ENCODE measurements at regions not wholly inside any gene's neighbourhood (a gene's known extent, or its start where the extent isn't known, plus 50 kb on each side); places are given as distances from the start of the nearest gene placed in this dataset.
A peak's percentile ranks its signal among the peaks of the same experiment; 100 is the strongest.
"Not testable (repeated sequence)": the region's sequence is repeated elsewhere in the genome, so short reads cannot be mapped to it uniquely, and the experiment has no call there.

GRCh38 chr5:91269198-91269597, 113.9 kb downstream of the ARRDC3 start:
- DNase-seq (ENCODE audit: low spot score in 2 of 2) (no peak), ATAC-seq (peak; percentile 66)
- Mint-ChIP-seq H3K4me1 (peaks cover 34% of the 10 kb centered on the region), H3K4me3 (no peak overlapping the region), H3K9me3 (no peaks in the 10 kb centered on the region), H3K27ac (no peak overlapping the region), H3K36me3 (peaks cover 6% of the 10 kb centered on the region)

DNA sequence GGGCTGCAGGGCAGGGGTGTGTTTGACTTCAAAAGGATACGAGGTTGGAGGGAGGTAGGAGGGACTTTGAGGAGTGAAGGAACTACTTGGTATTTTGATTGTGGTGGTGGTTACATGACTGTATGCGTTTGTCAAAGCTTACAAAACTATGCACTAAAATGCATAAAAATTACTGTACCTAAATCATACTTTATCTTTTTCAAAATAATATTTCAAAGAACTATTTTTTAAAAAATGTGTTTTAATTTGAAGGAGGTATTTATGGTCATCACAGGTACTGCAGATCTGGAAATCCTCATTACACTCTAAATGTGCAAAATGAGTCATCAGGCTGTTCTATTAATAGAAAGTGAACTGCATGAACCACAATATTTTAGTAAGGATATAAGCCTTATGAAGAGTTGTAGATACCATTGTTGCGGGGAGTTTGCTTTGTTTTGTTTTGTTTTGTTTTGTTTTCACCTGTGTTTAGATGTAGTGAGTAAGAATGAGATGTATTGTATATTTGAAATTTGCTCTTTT, 116.9 kb downstream of the ARRDC3 start:
- DNase-seq (ENCODE audit: low spot score in 2 of 2) (no peak), ATAC-seq (peak; percentile 82)
- no peak overlapping the region for H3K27ac Mint-ChIP-seq
- H3K9me3 Mint-ChIP-seq, result no peaks in the 10 kb centered on the region
- H3K36me3 Mint-ChIP-seq, result peaks cover 6% of the 10 kb centered on the region
- H3K4me1 Mint-ChIP-seq, result peaks cover 25% of the 10 kb centered on the region
- no peak overlapping the region for H3K4me3 Mint-ChIP-seq

- Mint-ChIP-seq H3K27ac (no peak overlapping the region), H3K4me3 (no peak overlapping the region), H3K4me1 (peaks cover 21% of the 10 kb centered on the region), H3K9me3 (no peaks in the 10 kb centered on the region), H3K36me3 (peaks cover 6% of the 10 kb centered on the region)
- DNase-seq (ENCODE audit: low spot score in 2 of 2) (no peak), ATAC-seq (no peak)
Observed at GRCh38 chr5:91264311-91265051, 118.6 kb downstream of the ARRDC3 start.

GRCh38 chr5:91263898-91264297, 119.2 kb downstream of the ARRDC3 start:
- no peak overlapping the region for H3K27ac Mint-ChIP-seq
- DNase-seq (ENCODE audit: low spot score in 2 of 2) (no peak), ATAC-seq (no peak)
- H3K36me3 Mint-ChIP-seq, result peaks cover 6% of the 10 kb centered on the region
- no peaks in the 10 kb centered on the region for H3K9me3 Mint-ChIP-seq
- H3K4me3 Mint-ChIP-seq, result no peak overlapping the region
- H3K4me1 Mint-ChIP-seq, result peaks cover 15% of the 10 kb centered on the region

DNA sequence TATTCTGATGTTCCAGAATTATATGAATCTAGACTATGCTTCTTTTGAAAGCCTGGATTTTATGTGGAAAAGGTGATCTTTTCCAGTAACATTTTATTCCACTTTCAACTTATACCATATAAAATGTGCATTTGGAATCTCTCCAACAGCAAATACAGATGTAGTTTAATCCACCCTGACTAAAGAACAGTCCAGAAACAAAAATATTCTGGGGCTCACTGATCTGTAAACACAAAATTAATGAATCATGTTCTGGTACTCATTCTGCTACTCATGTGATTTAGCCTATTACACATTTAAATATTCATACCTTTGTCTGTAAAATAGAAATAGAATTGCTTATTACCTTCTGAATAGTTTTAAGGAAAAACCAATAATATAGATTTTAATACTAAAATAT, 125.8 kb downstream of the ARRDC3 start:
- Mint-ChIP-seq H3K4me3 (no peak overlapping the region), H3K36me3 (no peaks in the 10 kb centered on the region), H3K9me3 (no peaks in the 10 kb centered on the region), H3K27ac (no peak overlapping the region), H3K4me1 (no peaks in the 10 kb centered on the region)
- ATAC-seq (no peak), DNase-seq (ENCODE audit: low spot score in 2 of 2) (no peak)

DNA sequence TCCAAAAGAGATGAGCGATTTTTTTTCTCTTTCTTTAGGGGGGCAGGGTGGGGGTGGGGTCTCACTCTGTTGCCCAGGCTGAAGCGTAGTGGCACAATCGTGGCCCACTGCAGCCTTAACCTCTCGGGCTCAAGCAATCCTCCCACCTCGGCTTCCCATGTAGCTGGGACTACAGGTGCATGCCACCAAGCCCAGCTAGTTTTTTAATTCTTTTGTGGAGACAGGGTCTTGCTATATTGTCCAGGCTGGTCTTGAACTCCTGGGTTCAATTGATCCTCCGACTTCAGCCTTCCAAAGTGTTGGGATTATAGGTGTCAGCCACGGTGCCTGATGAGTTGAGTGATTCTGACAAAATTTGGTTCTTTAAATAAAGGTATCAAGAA, 127.0 kb downstream of the ARRDC3 start:
- DNase-seq (ENCODE audit: low spot score in 2 of 2) (no peak), ATAC-seq (no peak)
- H3K9me3 Mint-ChIP-seq, result no peaks in the 10 kb centered on the region
- no peaks in the 10 kb centered on the region for H3K4me1 Mint-ChIP-seq
- no peaks in the 10 kb centered on the region for H3K36me3 Mint-ChIP-seq
- no peak overlapping the region for H3K4me3 Mint-ChIP-seq
- no peak overlapping the region for H3K27ac Mint-ChIP-seq

- Mint-ChIP-seq H3K9me3 (no peaks in the 10 kb centered on the region), H3K36me3 (no peaks in the 10 kb centered on the region), H3K4me3 (no peak overlapping the region), H3K4me1 (no peaks in the 10 kb centered on the region), H3K27ac (no peak overlapping the region)
- ATAC-seq (no peak), DNase-seq (ENCODE audit: low spot score in 2 of 2) (no peak)
Observed at GRCh38 chr5:91255396-91256141, 127.5 kb downstream of the ARRDC3 start.

DNA sequence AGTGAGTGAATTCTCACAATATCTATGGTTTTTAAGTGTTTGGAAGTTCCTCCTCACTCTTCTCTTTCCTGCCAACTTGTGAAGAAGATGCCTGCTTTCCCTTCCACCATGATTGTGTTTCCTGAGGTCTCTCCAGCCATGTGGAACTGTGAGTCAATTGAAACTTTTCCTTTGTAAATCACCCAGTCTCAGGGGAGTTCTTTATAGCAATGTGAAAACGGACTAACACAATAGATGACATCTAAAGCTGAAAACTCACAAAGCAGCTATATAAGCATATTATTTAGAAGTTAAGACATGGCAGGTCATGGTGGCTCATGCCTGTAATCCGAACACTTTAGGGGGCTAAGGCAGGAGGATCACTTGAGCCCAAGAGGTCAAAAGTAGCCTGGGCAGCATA, 130.2 kb downstream of the ARRDC3 start:
- no peak overlapping the region for H3K4me3 Mint-ChIP-seq
- ATAC-seq (no peak), DNase-seq (ENCODE audit: low spot score in 2 of 2) (no peak)
- H3K27ac Mint-ChIP-seq, result no peak overlapping the region
- H3K36me3 Mint-ChIP-seq, result no peaks in the 10 kb centered on the region
- H3K4me1 Mint-ChIP-seq, result no peaks in the 10 kb centered on the region
- H3K9me3 Mint-ChIP-seq, result no peaks in the 10 kb centered on the region

GRCh38 chr5:91245871-91246270, 137.2 kb downstream of the ARRDC3 start:
- H3K36me3 Mint-ChIP-seq, result no peaks in the 10 kb centered on the region
- H3K4me3 Mint-ChIP-seq, result no peak overlapping the region
- ATAC-seq (no peak), DNase-seq (ENCODE audit: low spot score in 2 of 2) (no peak)
- peaks cover 8% of the 10 kb centered on the region for H3K9me3 Mint-ChIP-seq
- H3K27ac Mint-ChIP-seq, result no peak overlapping the region
- H3K4me1 Mint-ChIP-seq, result peaks cover 8% of the 10 kb centered on the region

DNA sequence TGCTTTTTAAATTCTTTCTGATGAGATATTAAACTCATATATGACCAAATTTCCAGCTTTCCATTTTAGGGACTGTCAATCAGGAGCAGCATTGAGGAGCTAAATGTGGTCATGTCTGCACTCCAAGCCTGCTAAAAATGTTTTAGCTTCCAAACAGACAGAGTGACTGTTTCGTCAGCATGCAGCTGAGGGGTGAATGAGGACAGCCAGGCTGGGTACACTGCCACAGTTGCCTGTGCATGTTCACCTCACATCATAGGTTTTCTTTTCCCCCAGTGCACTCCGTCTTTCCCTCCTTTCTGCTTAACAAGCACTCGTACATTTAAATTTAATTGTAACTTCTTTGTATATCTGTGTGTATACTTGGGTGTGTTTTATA, 138.1 kb downstream of the ARRDC3 start:
- H3K4me3 Mint-ChIP-seq, result no peak overlapping the region
- no peak overlapping the region for H3K27ac Mint-ChIP-seq
- peaks cover 8% of the 10 kb centered on the region for H3K9me3 Mint-ChIP-seq
- peaks cover 11% of the 10 kb centered on the region for H3K4me1 Mint-ChIP-seq
- DNase-seq (ENCODE audit: low spot score in 2 of 2) (no peak), ATAC-seq (no peak)
- no peaks in the 10 kb centered on the region for H3K36me3 Mint-ChIP-seq

DNA sequence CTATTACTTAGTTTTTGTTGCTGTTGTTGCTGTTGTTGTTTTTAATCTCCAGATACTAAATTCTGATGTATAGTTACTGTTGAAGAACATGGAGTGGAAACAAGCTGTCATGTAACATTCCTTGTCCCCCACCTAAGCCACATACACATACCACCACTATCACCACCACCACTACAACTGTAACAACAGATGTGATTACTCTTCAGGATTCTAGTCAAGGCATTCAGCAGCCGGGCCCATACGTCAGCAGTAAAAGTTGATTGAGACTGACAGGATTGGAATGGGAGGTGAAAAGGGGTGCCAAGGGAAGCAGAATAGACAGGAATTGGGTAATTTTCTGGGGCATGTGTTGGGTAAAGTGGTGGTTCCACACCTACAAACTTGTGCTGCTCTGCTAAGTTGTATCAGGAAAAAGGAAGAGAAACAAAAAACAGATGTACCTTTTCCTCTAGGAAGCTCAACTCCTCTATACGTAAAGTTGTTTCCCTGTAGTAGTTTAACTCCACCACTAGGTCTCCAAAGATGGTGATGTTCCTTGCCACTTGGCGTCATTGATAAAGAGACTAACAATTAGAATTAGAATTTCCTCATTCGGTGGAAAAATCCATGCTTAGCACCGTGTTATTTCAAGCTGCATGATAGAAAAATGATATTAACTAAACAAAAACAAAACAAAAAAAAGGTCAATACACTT, 138.6 kb downstream of the ARRDC3 start:
- Mint-ChIP-seq H3K4me3 (no peak overlapping the region), H3K36me3 (no peaks in the 10 kb centered on the region), H3K9me3 (peaks cover 8% of the 10 kb centered on the region), H3K27ac (no peak overlapping the region), H3K4me1 (peaks cover 13% of the 10 kb centered on the region)
- DNase-seq (ENCODE audit: low spot score in 2 of 2) (no peak), ATAC-seq (no peak)

DNA sequence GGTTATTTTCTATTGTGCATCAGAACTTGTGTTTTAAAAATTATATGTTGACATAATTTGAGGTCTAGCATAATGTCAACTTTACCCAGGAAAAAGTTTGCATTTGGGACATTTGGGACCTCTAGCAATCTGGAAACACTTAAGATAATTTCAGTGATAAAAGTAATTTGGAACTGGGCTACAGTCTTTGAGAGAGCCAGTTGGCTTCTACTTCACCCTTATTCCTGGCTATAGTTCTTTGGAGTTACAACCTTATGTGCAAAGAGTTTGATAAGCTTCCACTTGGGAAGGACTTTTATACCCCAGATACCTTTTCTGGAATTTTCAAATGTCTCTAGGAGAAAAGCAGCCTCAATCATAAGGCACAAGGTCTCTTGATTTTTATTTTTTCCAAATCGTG, 139.3 kb downstream of the ARRDC3 start:
- H3K9me3 Mint-ChIP-seq, result peaks cover 8% of the 10 kb centered on the region
- H3K4me3 Mint-ChIP-seq, result no peak overlapping the region
- H3K27ac Mint-ChIP-seq, result no peak overlapping the region
- H3K4me1 Mint-ChIP-seq, result peaks cover 13% of the 10 kb centered on the region
- no peak for ATAC-seq
- DNase-seq (ENCODE audit: low spot score in 2 of 2), result no peak
- no peaks in the 10 kb centered on the region for H3K36me3 Mint-ChIP-seq

DNA sequence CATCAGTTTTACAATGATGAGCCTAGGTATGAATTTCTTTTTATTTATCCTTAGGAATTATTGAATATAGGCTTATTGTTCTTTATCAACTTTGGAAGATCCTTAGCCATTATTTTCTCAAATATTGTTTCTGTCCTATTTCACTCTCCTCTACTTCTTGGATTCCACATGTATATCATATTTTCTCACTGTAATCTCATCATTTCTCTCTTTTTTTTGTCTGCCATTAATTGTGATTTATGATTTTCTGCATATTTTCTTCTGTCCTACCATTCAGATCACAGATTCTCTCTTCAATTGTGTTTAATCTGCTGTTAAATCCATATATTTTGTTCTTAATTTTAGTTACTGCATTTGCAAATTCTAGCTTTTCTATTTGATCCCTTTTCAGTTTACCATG, 139.8 kb downstream of the ARRDC3 start:
- peaks cover 8% of the 10 kb centered on the region for H3K9me3 Mint-ChIP-seq
- ATAC-seq (no peak), DNase-seq (ENCODE audit: low spot score in 2 of 2) (no peak)
- no peak overlapping the region for H3K27ac Mint-ChIP-seq
- H3K4me1 Mint-ChIP-seq, result peaks cover 13% of the 10 kb centered on the region
- H3K4me3 Mint-ChIP-seq, result no peak overlapping the region
- no peaks in the 10 kb centered on the region for H3K36me3 Mint-ChIP-seq

DNA sequence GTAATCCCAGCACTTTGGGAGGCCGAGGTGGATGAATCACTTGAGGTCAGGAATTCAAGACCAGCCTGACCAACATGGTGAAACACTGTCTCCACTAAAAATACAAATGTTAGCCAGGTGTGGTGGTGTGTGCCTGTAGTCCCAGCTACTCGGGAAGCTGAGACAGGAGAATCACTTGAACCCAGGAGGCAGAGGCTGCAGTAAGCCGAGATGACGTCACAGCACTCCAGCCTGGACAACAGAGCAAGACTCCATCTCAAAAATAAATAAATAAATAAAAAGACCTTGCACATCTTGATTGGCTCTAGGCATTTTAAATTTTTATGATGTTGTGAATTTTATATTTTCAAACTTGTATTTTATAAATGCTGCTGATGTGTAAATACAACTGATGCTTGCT, 141.7 kb downstream of the ARRDC3 start:
- not testable (repeated sequence) for H3K27ac Mint-ChIP-seq; DNase-seq (ENCODE audit: low spot score in 2 of 2); ATAC-seq; H3K36me3 Mint-ChIP-seq; H3K9me3 Mint-ChIP-seq; H3K4me3 Mint-ChIP-seq
- peaks cover 13% of the 10 kb centered on the region for H3K4me1 Mint-ChIP-seq

DNA sequence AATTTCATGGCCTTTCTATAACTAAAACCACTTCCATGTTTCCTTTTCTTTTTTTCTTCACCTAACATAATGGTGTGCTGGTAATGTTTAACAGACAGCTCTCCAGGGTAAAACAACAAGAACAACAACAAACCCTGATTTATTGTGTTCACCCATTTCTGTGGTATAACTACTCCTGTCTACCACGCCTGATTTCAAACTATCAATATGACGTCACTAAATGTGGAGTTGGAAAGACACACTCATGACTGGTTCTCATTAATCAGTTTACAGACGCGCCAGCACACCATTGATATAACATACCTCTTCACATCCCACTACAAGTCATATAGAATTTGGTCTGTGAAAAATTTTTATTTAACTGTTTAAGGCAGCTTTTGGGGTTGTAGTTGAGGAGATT, 142.9 kb downstream of the ARRDC3 start:
- no peak for ATAC-seq
- DNase-seq (ENCODE audit: low spot score in 2 of 2), result no peak
- peaks cover 13% of the 10 kb centered on the region for H3K4me1 Mint-ChIP-seq
- no peak overlapping the region for H3K27ac Mint-ChIP-seq
- H3K4me3 Mint-ChIP-seq, result no peak overlapping the region
- H3K36me3 Mint-ChIP-seq, result no peaks in the 10 kb centered on the region
- H3K9me3 Mint-ChIP-seq, result peaks cover 8% of the 10 kb centered on the region
